Activated naive CD4-positive, alpha-beta T cell treated with anti-CD3 and anti-CD28 coated beads, Interleukin-2, amount 50 U/mL, for 24 hours (primary cell): ENCODE measurements at regions not wholly inside any gene's neighbourhood (a gene's known extent, or its start where the extent isn't known, plus 50 kb on each side); places are given as distances from the start of the nearest gene placed in this dataset.

ENCODE experiments used
- H3K27ac Mint-ChIP-seq: one replicate; pipeline ENCODE4 v1.8.0; 2021; ENCODE audit warnings: mild to moderate bottlenecking, mixed read lengths
- H3K27me3 Mint-ChIP-seq: one replicate; pipeline ENCODE4 v1.8.0; 2021; ENCODE audit warnings: mixed read lengths
- H3K36me3 Mint-ChIP-seq: one replicate; pipeline ENCODE4 v1.8.0; 2021; ENCODE audit warnings: mixed read lengths
- H3K4me1 Mint-ChIP-seq: one replicate; pipeline ENCODE4 v1.8.0; 2021; ENCODE audit warnings: mixed read lengths
- H3K4me3 Mint-ChIP-seq: one replicate; pipeline ENCODE4 v1.8.0; 2021; ENCODE audit warnings: mild to moderate bottlenecking, mixed read lengths
- H3K9me3 Mint-ChIP-seq: one replicate; pipeline ENCODE4 v1.8.0; 2021; ENCODE audit warnings: mixed read lengths

GRCh38 chr6:1109134-1109533 lies 202.8 kb upstream of the FOXQ1 start:
- H3K9me3 Mint-ChIP-seq = no peaks in the 10 kb centered on the region
- H3K27me3 Mint-ChIP-seq = peaks cover 5% of the 10 kb centered on the region
- no peaks in the 10 kb centered on the region for H3K36me3 Mint-ChIP-seq
- no peaks in the 10 kb centered on the region for H3K4me1 Mint-ChIP-seq
- H3K4me3 Mint-ChIP-seq = no peak overlapping the region
- no peak overlapping the region for H3K27ac Mint-ChIP-seq

DNA sequence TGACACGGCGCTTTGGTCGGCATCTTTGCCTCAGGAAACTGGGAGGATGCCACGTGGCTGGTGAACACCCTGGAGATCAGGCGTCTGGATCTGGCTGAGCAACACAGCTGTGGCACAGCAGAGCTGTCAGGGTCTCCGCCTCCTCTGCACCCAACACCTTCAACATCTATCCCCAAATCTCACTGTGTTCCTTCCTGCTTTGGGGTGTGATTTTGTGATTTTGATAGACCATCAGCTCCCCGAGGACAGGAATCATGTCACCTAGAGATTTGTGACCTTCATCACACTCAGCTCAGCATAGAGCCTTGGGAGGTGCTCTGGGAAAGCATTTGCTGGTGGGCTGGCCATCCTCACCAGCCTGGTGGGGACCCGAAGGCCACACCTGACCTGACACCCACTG lies 203.7 kb upstream of the FOXQ1 start:
- no peak overlapping the region for H3K4me3 Mint-ChIP-seq
- no peaks in the 10 kb centered on the region for H3K4me1 Mint-ChIP-seq
- H3K9me3 Mint-ChIP-seq = no peaks in the 10 kb centered on the region
- no peak overlapping the region for H3K27ac Mint-ChIP-seq
- peaks cover 5% of the 10 kb centered on the region for H3K27me3 Mint-ChIP-seq
- H3K36me3 Mint-ChIP-seq = no peaks in the 10 kb centered on the region

- no peak overlapping the region for H3K27ac Mint-ChIP-seq
- H3K9me3 Mint-ChIP-seq = no peaks in the 10 kb centered on the region
- H3K36me3 Mint-ChIP-seq = no peaks in the 10 kb centered on the region
- H3K4me1 Mint-ChIP-seq = no peaks in the 10 kb centered on the region
- peaks cover 5% of the 10 kb centered on the region for H3K27me3 Mint-ChIP-seq
- no peak overlapping the region for H3K4me3 Mint-ChIP-seq
Observed at GRCh38 chr6:1107578-1107977, 204.3 kb upstream of the FOXQ1 start.

DNA sequence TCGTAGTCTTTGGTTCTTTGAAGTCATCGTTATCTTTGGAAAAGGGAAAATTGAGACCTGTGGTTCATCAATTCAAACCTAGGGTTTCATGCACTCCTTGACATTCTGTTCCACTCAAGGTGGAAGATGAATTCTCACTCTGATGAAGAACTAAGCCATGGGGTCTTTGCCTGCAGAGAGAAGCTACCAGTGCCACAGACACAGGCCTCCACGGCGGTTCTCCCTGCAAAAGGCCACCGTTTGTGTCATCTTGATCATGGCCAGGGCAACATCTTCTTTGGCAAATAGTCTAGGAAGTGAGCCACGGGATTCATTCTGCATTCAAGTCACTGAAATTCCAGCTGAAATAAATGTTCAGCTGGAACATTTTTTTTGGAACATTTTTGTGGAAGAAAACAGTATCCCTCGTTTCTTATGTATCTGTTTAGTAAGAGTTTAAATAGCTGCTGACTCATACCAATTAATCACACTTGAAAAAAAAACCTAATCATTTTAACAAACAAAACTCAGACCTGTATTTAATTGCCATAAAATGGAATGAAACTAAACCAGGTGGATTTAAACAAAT lies 206.0 kb upstream of the FOXQ1 start:
- Mint-ChIP-seq H3K27ac (no peak overlapping the region), H3K9me3 (no peaks in the 10 kb centered on the region), H3K36me3 (no peaks in the 10 kb centered on the region), H3K4me3 (no peak overlapping the region), H3K4me1 (no peaks in the 10 kb centered on the region), H3K27me3 (peaks cover 8% of the 10 kb centered on the region)

GRCh38 chr6:1104988-1105670 lies 206.8 kb upstream of the FOXQ1 start:
- H3K27ac Mint-ChIP-seq = no peak overlapping the region
- peaks cover 12% of the 10 kb centered on the region for H3K27me3 Mint-ChIP-seq
- no peaks in the 10 kb centered on the region for H3K4me1 Mint-ChIP-seq
- no peaks in the 10 kb centered on the region for H3K9me3 Mint-ChIP-seq
- H3K4me3 Mint-ChIP-seq = no peak overlapping the region
- no peaks in the 10 kb centered on the region for H3K36me3 Mint-ChIP-seq

- Mint-ChIP-seq H3K27me3 (peaks cover 16% of the 10 kb centered on the region), H3K4me3 (no peak overlapping the region)
Observed at GRCh38 chr6:1103945-1104623, 207.8 kb upstream of the FOXQ1 start.

DNA sequence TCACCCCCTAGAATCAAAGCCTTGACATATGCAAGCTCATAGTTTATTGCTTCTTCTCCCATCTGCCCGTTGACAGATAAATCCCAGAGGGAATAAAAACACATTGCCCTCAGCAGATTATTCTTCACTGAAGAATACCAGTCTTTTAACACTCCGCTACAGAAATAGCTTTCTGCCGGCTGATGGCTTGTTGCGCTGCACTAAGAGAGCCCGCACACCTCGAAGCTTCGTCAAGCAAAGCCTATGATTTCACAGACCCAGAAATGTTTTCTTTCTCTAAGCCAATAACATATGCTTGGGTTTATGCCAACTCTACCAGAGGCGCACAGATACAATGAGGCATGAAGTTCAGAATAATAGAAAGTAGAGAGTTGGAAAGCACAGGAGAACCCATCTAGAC lies 208.9 kb upstream of the FOXQ1 start:
- no peaks in the 10 kb centered on the region for H3K4me1 Mint-ChIP-seq
- H3K36me3 Mint-ChIP-seq = no peaks in the 10 kb centered on the region
- peaks cover 19% of the 10 kb centered on the region for H3K27me3 Mint-ChIP-seq

More at GRCh38 chr6:1103945-1104623, 207.8 kb upstream of the FOXQ1 start:
- Mint-ChIP-seq H3K36me3 (no peaks in the 10 kb centered on the region), H3K9me3 (no peaks in the 10 kb centered on the region), H3K27ac (no peak overlapping the region), H3K4me1 (no peaks in the 10 kb centered on the region)

DNA sequence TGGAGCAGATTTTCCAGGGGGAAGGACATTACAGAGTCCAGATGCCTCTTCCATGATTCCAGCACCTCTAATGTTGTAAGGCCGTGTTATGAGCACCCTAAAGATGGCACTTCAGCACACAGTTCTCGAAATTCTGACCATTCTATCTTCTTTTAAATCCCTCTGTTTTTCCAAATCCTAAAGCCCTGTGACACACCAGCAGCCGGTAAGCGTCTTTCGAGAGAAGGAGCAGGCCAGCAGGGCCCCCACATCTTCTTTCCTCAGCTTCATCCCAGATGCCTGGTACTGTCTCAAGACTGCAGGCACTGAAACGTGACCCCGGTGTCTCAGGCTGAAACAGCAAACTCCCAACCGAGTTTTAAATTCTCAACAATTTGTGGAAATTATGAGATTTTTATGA lies 211.6 kb upstream of the FOXQ1 start:
- H3K4me1 Mint-ChIP-seq = no peaks in the 10 kb centered on the region
- no peak overlapping the region for H3K4me3 Mint-ChIP-seq
- no peaks in the 10 kb centered on the region for H3K36me3 Mint-ChIP-seq
- H3K27me3 Mint-ChIP-seq = peaks cover 19% of the 10 kb centered on the region
- H3K9me3 Mint-ChIP-seq = no peaks in the 10 kb centered on the region
- no peak overlapping the region for H3K27ac Mint-ChIP-seq

More for the DNA sequence above, 208.9 kb upstream of the FOXQ1 start:
- Mint-ChIP-seq H3K9me3 (no peaks in the 10 kb centered on the region), H3K4me3 (no peak overlapping the region), H3K27ac (no peak overlapping the region)

DNA sequence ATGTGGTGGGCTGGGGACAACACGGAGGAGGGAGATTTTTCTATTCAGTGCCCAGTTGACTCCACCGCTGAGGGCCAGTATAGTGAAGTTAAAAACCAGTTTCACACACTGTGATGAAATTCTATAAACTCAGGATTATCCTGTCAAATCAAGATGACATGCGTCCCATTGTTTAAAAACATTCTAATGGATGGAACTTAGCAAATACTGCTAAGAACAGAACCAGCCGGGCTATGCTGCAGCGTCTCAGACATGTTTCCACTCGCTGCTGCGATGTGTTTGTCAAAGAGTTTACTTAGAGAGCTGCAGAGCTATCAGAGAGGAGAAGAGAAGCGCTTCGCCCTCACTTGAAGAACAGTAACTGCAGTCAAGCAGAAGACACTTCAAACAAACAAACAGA lies 212.6 kb upstream of the FOXQ1 start:
- no peak overlapping the region for H3K27ac Mint-ChIP-seq
- H3K36me3 Mint-ChIP-seq = no peaks in the 10 kb centered on the region
- no peaks in the 10 kb centered on the region for H3K4me1 Mint-ChIP-seq
- H3K9me3 Mint-ChIP-seq = no peaks in the 10 kb centered on the region
- H3K27me3 Mint-ChIP-seq = peaks cover 14% of the 10 kb centered on the region
- H3K4me3 Mint-ChIP-seq = no peak overlapping the region

DNA sequence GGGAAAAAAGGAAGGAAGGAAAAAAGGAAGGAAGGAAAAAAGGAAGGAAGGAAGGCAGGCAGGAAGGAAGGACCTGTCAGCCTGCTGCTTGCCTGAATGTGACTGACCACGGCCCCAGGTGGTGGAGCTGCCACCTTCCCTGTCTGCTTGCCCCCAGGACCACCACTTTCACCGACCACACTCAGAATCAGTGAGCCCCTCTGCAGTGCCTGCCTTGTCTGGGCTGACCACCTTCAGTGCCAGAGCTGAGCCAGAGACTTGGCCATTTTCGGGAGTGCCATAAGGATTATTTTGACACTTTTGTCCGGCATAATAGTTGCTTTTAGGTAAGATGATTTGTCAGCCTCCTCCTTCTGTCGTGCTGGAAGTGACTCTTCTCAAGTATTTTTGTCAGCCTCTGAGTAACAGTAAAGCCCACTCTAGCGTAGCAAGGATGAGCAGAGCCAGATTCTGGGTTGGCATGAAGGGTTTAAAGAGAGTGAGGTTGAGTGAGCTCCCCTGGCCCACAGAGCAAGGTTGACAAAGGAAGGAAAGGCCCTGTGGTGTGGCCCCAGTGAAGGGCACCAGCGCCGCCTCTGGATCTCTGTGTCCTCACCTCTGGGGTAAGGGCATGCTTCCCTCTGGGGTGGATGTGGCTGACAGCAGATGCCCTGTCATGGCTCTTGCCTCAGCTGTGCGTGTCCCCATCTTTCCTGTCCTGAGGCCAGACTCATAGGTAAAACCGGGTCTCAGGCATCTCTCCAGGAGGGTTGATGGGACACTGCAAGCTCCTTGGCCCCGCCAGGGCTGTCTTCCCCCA lies 214.7 kb upstream of the FOXQ1 start:
- Mint-ChIP-seq H3K36me3 (no peaks in the 10 kb centered on the region), H3K27ac (no peak overlapping the region), H3K27me3 (peaks cover 16% of the 10 kb centered on the region)

GRCh38 chr6:1094306-1094705 lies 217.6 kb upstream of the FOXQ1 start:
- H3K4me3 Mint-ChIP-seq = no peak overlapping the region
- no peak overlapping the region for H3K27ac Mint-ChIP-seq

More for the DNA sequence above, 214.7 kb upstream of the FOXQ1 start:
- H3K4me3 Mint-ChIP-seq = no peak overlapping the region
- no peaks in the 10 kb centered on the region for H3K4me1 Mint-ChIP-seq
- no peaks in the 10 kb centered on the region for H3K9me3 Mint-ChIP-seq

DNA sequence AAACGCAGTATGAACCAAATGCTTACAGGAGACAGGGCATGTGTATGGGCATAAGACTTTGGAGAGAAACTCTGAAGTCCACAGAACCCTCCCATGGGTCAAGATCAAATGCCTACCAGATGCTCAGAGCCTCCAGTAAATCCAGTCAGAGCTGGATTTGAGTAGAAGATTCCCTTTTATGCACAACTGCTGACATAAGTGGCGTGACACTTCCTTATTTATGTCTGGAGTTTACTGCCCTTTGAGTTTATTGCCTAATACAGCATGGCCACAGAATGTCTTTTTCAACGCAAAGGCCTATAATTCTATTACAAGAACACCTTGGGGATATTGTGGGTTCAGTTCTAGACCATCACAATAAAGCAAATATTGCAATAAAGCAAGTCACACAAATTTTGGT lies 220.0 kb upstream of the FOXQ1 start:
- Mint-ChIP-seq H3K27me3 (peaks cover 7% of the 10 kb centered on the region), H3K9me3 (no peaks in the 10 kb centered on the region), H3K4me1 (no peaks in the 10 kb centered on the region), H3K4me3 (no peak overlapping the region), H3K27ac (no peak overlapping the region), H3K36me3 (no peaks in the 10 kb centered on the region)

More at GRCh38 chr6:1094306-1094705, 217.6 kb upstream of the FOXQ1 start:
- no peaks in the 10 kb centered on the region for H3K36me3 Mint-ChIP-seq
- H3K4me1 Mint-ChIP-seq = no peaks in the 10 kb centered on the region
- H3K9me3 Mint-ChIP-seq = no peaks in the 10 kb centered on the region
- peaks cover 5% of the 10 kb centered on the region for H3K27me3 Mint-ChIP-seq

GRCh38 chr6:1089859-1090258 lies 222.0 kb upstream of the FOXQ1 start:
- H3K4me1 Mint-ChIP-seq = no peaks in the 10 kb centered on the region
- no peak overlapping the region for H3K4me3 Mint-ChIP-seq
- no peak overlapping the region for H3K27ac Mint-ChIP-seq
- H3K36me3 Mint-ChIP-seq = no peaks in the 10 kb centered on the region
- H3K9me3 Mint-ChIP-seq = no peaks in the 10 kb centered on the region
- H3K27me3 Mint-ChIP-seq = peaks cover 7% of the 10 kb centered on the region

DNA sequence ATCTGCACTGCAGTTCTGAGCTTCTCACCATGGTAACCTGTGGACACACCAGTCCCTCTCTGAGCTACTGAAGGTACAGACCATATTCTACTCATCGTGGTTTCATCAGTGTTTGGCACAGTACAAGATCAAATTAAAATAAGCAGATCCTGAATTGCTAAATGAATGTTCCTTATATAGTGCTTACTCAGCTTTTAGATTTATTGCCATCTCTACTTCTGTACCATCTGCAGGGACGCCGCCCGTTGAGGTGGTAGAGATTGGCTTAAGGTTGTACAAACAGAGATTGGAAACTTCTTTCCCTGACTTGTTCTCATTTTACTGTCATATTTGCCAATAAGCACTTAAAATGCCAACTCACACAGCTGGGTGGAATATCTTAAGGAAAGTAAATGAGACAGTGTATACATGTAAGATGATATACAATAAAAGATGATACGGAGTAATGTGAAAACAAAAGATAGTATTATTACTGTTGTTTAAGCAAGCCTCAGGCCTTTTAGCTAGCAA lies 223.4 kb upstream of the FOXQ1 start:
- Mint-ChIP-seq H3K4me3 (no peak overlapping the region), H3K9me3 (no peaks in the 10 kb centered on the region), H3K27me3 (peaks cover 7% of the 10 kb centered on the region), H3K4me1 (no peaks in the 10 kb centered on the region), H3K36me3 (no peaks in the 10 kb centered on the region), H3K27ac (no peak overlapping the region)

DNA sequence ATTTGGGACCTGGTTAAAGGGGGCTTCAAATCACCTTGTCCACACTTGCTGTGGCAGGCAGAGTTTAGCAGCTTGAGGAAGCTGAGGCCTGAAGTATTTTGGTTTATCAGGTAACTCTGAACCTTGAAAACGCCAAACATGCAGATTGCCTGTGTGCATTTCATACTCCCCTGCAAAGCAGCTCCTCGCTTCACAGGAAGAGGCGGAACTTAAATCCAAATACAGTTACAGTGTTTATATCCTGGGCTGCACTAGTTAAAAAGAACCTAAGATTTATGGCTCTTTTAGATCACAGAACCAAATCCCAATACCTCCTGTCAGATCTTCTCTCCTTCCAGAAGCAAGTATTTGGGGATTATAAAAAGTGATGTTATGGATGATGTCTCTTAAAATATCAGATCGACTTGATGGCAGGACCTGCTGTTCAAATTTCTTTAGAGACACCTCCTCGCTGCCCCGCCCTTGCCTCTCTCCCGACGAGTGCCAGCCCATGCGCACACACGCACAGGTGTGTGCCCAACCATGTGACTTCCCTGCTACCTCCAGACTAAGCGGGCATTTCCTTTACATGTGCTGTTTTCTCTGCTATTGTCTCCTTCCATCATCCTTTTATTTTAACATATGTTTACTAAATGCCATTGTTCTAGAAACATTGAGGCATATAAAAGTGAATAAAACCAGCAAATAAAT lies 224.6 kb upstream of the FOXQ1 start:
- no peaks in the 10 kb centered on the region for H3K36me3 Mint-ChIP-seq
- no peaks in the 10 kb centered on the region for H3K4me1 Mint-ChIP-seq
- H3K27me3 Mint-ChIP-seq = peaks cover 5% of the 10 kb centered on the region
- no peak overlapping the region for H3K4me3 Mint-ChIP-seq
- H3K27ac Mint-ChIP-seq = no peak overlapping the region
- H3K9me3 Mint-ChIP-seq = no peaks in the 10 kb centered on the region
